Breast epithelium (tissue), 4 donors: ENCODE measurements at regions not wholly inside any gene's neighbourhood (a gene's known extent, or its start where the extent isn't known, plus 50 kb on each side); places are given as distances from the start of the nearest gene placed in this dataset.

Experiments used
- DNase-seq, 2 donors: peaks; one replicate each; pipeline ENCODE4 v3.0.0-alpha.2; 2019; ENCODE audit warnings: low spot score in 2 of 2
- H3K27ac ChIP-seq, 2 donors: fragments of 200-600 bp; sonication (generic) in 1 of 2; one replicate each; pipeline ENCODE4 v1.5.1; 2016 to 2019; ENCODE audit warnings: mild to moderate bottlenecking in 1 of 2
- H3K27me3 ChIP-seq, 2 donors: fragments of 200-600 bp; sonication (generic) in 1 of 2; one replicate each; pipeline versions ENCODE4 v1.5.1 to v1.6.0; 2017 to 2019; ENCODE audit warnings: control low read depth in 1 of 2, mild to moderate bottlenecking in 1 of 2
- H3K36me3 ChIP-seq: fragments of 200-600 bp; one replicate; pipeline ENCODE4 v1.5.1; 2019
- H3K4me1 ChIP-seq, 2 donors: fragments of 200-600 bp; sonication (generic); one replicate each; pipeline ENCODE4 v1.5.1; 2016 to 2019; ENCODE audit warnings: control low read depth in 1 of 2
- H3K4me3 ChIP-seq, 3 donors: fragments of 200-600 bp; sonication (generic); 1 replicate in 2 of 3; 2 replicates in 1 of 3; pipeline ENCODE4 v1.5.1; 2016 to 2019; ENCODE audit warnings: mild to moderate bottlenecking in 3 of 3, moderate library complexity in 2 of 3
- H3K9me3 ChIP-seq, 2 donors: fragments of 200-600 bp; sonication (generic) in 1 of 2; one replicate each; pipeline ENCODE4 v1.5.1; 2016 to 2019; ENCODE audit warnings: control low read depth in 1 of 2
- POLR2A ChIP-seq: fragments of 450-650 bp; IDR thresholded peaks from one replicate; pipeline ENCODE4 v1.6.1; 2016; ENCODE audit warnings: antibody characterized with exemption, mild to moderate bottlenecking, moderate library complexity
- POLR2AphosphoS5 ChIP-seq, 3 donors: sonication (generic); formaldehyde crosslinking; IDR thresholded peaks; one replicate each; pipeline ENCODE4 v1.6.1; 2017; ENCODE audit warnings: antibody characterized with exemption in 3 of 3
- intact Hi-C: fragments of 100-400 bp; cut with DNase I; formaldehyde crosslinking; loops from one replicate; pipeline ENCODE4 v1.15.1; 2023; ENCODE audit warnings: low total_unique reads
- TF ChIP-seq, protein P1 (sequence below), 3 donors: fragments of 450-650 bp; IDR thresholded peaks; one replicate each; pipeline ENCODE4 v1.5.1; 2016 to 2017; ENCODE audit warnings: antibody characterized with exemption in 3 of 3, mild to moderate bottlenecking in 3 of 3, moderate library complexity in 3 of 3

DNA sequence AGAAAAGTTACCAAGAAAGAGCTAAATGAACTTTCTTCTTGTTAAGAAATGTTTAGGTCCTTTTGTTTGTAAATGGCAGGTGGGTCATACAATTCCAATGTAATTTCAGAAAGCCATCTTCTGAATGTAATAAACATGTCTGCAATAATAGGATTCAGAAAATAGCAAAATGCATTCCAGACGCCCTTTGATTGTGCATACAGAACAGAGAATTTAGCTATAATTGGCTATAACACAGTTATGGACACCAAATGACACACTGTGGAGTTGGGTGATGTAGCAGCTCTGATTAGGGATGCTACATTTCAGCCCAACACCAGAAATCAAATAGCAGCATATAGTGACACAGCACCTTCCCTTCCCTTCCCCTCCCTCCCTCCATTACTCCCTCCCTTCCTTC lies 240.8 kb downstream of the SNX10 start:
- Histone ChIP-seq H3K9me3 (no peaks in the 10 kb centered on the region), H3K36me3 (no peaks in the 10 kb centered on the region), H3K27ac (no peak overlapping the region), H3K27me3 (peaks cover 0 to 23% of the 10 kb centered on the region in 2 donors), H3K4me3 (no peak overlapping the region), H3K4me1 (no peaks in the 10 kb centered on the region)
- intact Hi-C loops = no loop called here
- DNase-seq = no peak
- TF ChIP-seq POLR2A = no peak

DNA sequence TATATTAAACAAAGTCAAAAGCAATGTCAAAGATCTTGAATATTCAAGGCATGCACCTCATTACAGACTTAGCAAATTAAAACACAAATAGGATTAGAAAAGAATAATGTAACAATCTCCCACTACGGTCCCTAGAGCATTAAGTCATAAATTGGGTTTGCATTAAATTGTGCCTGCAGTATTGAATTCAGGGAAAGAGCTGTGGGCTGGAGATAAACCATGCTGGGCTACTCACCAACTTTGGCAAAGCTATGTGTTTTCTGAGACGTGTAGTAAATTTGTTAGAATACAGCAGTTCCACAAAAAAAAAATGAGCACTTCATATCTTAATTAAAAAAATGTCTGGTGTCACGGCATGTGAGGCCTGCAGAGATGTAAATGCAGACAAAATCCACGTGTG lies 241.6 kb downstream of the SNX10 start:
- Histone ChIP-seq H3K4me3 (no peak overlapping the region), H3K27ac (no peak overlapping the region), H3K27me3 (peaks cover 0 to 26% of the 10 kb centered on the region in 2 donors), H3K36me3 (no peaks in the 10 kb centered on the region), H3K4me1 (no peaks in the 10 kb centered on the region), H3K9me3 (no peaks in the 10 kb centered on the region)
- no peak for DNase-seq
- no peak for TF ChIP-seq POLR2AphosphoS5 (IDR thresholded peaks at IDR 0.05)
- TF ChIP-seq POLR2A = no peak
- TF ChIP-seq, protein P1, sequence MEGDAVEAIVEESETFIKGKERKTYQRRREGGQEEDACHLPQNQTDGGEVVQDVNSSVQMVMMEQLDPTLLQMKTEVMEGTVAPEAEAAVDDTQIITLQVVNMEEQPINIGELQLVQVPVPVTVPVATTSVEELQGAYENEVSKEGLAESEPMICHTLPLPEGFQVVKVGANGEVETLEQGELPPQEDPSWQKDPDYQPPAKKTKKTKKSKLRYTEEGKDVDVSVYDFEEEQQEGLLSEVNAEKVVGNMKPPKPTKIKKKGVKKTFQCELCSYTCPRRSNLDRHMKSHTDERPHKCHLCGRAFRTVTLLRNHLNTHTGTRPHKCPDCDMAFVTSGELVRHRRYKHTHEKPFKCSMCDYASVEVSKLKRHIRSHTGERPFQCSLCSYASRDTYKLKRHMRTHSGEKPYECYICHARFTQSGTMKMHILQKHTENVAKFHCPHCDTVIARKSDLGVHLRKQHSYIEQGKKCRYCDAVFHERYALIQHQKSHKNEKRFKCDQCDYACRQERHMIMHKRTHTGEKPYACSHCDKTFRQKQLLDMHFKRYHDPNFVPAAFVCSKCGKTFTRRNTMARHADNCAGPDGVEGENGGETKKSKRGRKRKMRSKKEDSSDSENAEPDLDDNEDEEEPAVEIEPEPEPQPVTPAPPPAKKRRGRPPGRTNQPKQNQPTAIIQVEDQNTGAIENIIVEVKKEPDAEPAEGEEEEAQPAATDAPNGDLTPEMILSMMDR (IDR thresholded peaks at IDR 0.05) = no peak
- intact Hi-C loops = no loop called here

DNA sequence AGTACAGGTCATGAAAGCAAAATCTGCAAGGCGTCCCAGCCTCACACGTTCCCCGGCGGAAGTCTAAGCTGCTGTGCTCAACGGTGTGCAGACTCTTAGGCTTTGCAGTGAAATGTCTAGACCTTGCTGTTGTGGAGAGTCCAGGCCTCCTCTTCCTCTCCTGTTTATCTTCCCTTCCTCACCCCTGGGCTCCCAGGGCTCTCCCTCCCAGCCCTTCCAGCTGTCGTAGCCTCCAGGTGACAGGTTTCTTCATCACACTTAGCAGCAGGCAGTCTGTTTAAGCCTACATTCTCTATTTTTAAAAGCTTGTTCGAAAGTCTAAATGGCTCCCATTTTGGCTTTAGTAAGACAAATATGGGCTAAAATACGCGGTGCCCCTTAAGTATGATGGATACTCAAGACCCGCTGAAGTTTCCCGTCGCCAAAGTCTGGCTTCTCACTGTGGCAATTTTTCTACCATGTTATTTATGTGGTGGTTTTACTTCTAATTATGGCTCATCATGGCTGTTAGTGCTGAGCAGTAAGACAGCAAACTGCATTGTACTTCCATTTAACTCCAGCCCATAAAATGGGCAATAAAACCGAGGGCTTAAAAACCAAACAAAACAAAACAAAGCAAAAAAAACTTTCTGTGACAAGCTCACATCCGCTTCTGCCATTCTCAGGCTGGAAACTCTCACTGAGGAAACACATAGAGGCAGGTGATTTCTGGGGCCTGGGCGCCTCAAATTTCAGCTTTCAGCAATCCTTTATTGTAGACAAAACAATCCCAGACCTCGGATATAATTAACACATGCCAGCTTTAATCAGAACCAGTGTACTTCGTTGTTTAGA lies 243.2 kb downstream of the SNX10 start:
- Histone ChIP-seq H3K9me3 (no peaks in the 10 kb centered on the region), H3K4me3 (no peak overlapping the region), H3K27me3 (peaks cover 0 to 28% of the 10 kb centered on the region in 2 donors), H3K27ac (no peak overlapping the region), H3K4me1 (no peaks in the 10 kb centered on the region), H3K36me3 (no peaks in the 10 kb centered on the region)
- intact Hi-C loops = no loop called here
- no peak for TF ChIP-seq POLR2A
- TF ChIP-seq, protein P1 (IDR thresholded peaks at IDR 0.05) = no peak
- TF ChIP-seq POLR2AphosphoS5 (IDR thresholded peaks at IDR 0.05) = no peak
- no peak for DNase-seq

DNA sequence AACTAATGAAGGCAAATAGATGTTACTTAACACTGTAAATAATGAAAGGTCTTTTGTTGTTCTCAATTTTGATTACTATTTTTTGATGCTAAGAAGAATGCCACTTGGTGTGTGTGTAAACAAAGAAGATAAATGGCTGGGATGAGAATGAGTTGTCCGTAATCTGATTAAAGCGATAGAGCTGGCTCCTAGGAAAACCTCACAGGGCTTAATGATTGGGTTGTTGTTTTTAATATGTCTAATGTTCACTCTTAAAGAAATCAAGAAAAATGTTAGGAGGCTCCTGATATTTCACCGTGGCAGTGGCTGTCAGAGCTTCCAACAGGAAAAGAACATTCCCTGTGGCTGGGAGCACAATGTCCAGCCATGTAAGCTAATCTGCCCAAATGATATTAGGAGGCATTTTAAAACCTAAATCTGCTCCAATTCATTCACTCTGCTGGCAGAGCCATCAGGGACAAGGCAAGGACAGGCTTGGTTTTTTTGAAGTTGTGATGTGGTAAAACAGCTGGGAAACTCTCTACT lies 243.9 kb downstream of the SNX10 start:
- DNase-seq = no peak
- Histone ChIP-seq H3K9me3 (no peaks in the 10 kb centered on the region), H3K27me3 (peaks cover 0 to 23% of the 10 kb centered on the region in 2 donors), H3K4me1 (no peaks in the 10 kb centered on the region), H3K27ac (no peak overlapping the region), H3K4me3 (no peak overlapping the region), H3K36me3 (no peaks in the 10 kb centered on the region)
- intact Hi-C loops = no loop called here
- no peak for TF ChIP-seq POLR2A
- no peak for TF ChIP-seq POLR2AphosphoS5 (IDR thresholded peaks at IDR 0.05)
- TF ChIP-seq, protein P1 (IDR thresholded peaks at IDR 0.05) = no peak

DNA sequence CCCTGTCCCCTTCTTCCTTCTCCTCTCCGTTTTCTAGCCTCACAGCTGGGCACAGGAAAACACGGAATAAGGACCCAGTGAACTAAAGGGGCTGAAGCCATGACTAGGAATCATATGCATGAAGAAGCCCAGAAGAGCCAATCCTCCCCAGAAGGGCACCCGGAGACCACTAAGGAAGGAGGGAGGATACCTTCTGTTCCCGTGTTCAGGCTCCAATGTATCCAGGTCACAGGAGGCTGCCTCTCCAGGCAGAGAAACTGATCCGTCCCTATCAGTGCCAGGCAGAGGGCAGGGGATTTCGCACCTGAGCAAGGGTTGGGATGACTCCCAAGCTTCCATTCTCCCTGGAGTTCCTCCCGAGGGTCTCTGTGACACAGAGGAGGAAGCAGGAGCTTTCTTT lies 246.6 kb downstream of the SNX10 start:
- Histone ChIP-seq H3K4me1 (no peaks in the 10 kb centered on the region), H3K4me3 (no peak overlapping the region), H3K27ac (no peak overlapping the region), H3K36me3 (no peaks in the 10 kb centered on the region), H3K27me3 (peaks cover 0 to 23% of the 10 kb centered on the region in 2 donors), H3K9me3 (no peaks in the 10 kb centered on the region)
- no peak for TF ChIP-seq POLR2AphosphoS5 (IDR thresholded peaks at IDR 0.05)
- TF ChIP-seq, protein P1 (IDR thresholded peaks at IDR 0.05) = no peak
- TF ChIP-seq POLR2A = no peak
- DNase-seq = no peak
- intact Hi-C loops = no loop called here
